Peyer's patch (tissue), 4 donors: ENCODE measurements at regions not wholly inside any gene's neighbourhood (a gene's known extent, or its start where the extent isn't known, plus 50 kb on each side); places are given as distances from the start of the nearest gene placed in this dataset.

Source experiments
- DNase-seq, 3 donors: peaks; one replicate each; pipeline ENCODE4 v3.0.0-alpha.2; 2017 to 2019
- H3K27ac ChIP-seq, 4 donors: fragments of 200-600 bp; sonication (generic); one replicate each; pipeline ENCODE4 v1.5.1; 2016 to 2019
- H3K27me3 ChIP-seq, 2 donors: fragments of 200-600 bp; sonication (generic); one replicate each; pipeline ENCODE4 v1.5.1; 2019
- H3K36me3 ChIP-seq, 3 donors: fragments of 200-600 bp; sonication (generic); one replicate each; pipeline ENCODE4 v1.5.1; 2016 to 2019
- H3K4me1 ChIP-seq, 4 donors: fragments of 200-600 bp; sonication (generic); one replicate each; pipeline ENCODE4 v1.5.1; 2016 to 2019
- H3K4me3 ChIP-seq, 4 donors: fragments of 200-600 bp; sonication (generic); 1 replicate in 3 of 4; 2 replicates in 1 of 4; pipeline ENCODE4 v1.5.1; 2016 to 2019; ENCODE audit warnings: mild to moderate bottlenecking in 1 of 4
- H3K9me3 ChIP-seq, 4 donors: fragments of 200-600 bp; sonication (generic); one replicate each; pipeline ENCODE4 v1.5.1; 2016 to 2019; ENCODE audit warnings: mild to moderate bottlenecking in 1 of 4
- POLR2A ChIP-seq, 2 donors: fragments of 450-650 bp; IDR thresholded peaks; one replicate each; pipeline ENCODE4 v1.5.1; 2017; ENCODE audit warnings: antibody characterized with exemption in 2 of 2, mild to moderate bottlenecking in 2 of 2, moderate library complexity in 2 of 2
- TF ChIP-seq, protein P1 (sequence below), 6 experiments: fragments of 450-650 bp in 4 of 6; fragments of 200-600 bp in 2 of 6; sonication (generic) in 1 of 6; IDR thresholded peaks; one replicate each; pipeline ENCODE4 v1.5.1; 2017 to 2019; ENCODE audit warnings: antibody characterized with exemption in 6 of 6, mild to moderate bottlenecking in 3 of 6, moderate library complexity in 1 of 6

GRCh38 chr4:138558886-138559285, 316.7 kb upstream of the SLC7A11 start:
- TF ChIP-seq, protein P1, sequence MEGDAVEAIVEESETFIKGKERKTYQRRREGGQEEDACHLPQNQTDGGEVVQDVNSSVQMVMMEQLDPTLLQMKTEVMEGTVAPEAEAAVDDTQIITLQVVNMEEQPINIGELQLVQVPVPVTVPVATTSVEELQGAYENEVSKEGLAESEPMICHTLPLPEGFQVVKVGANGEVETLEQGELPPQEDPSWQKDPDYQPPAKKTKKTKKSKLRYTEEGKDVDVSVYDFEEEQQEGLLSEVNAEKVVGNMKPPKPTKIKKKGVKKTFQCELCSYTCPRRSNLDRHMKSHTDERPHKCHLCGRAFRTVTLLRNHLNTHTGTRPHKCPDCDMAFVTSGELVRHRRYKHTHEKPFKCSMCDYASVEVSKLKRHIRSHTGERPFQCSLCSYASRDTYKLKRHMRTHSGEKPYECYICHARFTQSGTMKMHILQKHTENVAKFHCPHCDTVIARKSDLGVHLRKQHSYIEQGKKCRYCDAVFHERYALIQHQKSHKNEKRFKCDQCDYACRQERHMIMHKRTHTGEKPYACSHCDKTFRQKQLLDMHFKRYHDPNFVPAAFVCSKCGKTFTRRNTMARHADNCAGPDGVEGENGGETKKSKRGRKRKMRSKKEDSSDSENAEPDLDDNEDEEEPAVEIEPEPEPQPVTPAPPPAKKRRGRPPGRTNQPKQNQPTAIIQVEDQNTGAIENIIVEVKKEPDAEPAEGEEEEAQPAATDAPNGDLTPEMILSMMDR (IDR thresholded peaks at IDR 0.05), result no peak
- no peak for TF ChIP-seq POLR2A (IDR thresholded peaks at IDR 0.05)
- Histone ChIP-seq H3K9me3 (no peaks in the 10 kb centered on the region), H3K4me3 (no peak overlapping the region), H3K36me3 (no peaks in the 10 kb centered on the region), H3K27me3 (no peaks in the 10 kb centered on the region), H3K4me1 (no peaks in the 10 kb centered on the region), H3K27ac (no peak overlapping the region)
- DNase-seq, result no peak

DNA sequence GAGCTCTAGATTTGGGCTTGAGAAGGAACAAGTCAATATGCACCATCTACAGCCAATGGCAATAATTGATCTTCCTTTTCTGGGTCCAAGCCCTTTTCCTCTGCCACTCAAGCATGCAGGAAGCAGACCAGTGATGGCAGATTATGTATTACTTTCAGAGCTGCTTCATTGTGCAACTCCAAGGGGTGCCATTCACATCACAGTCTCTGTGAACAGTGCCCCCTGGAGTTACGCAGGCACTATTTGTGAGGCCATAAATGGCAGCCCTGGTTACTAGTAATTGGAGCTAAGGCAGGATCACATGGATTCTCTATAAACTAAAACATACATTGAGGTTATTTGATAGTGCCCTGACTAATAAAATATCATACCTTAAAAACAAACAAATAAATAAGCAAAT, 313.4 kb upstream of the SLC7A11 start:
- Histone ChIP-seq H3K27me3 (no peaks in the 10 kb centered on the region), H3K9me3 (no peaks in the 10 kb centered on the region), H3K27ac (no peak overlapping the region), H3K4me3 (no peak overlapping the region), H3K4me1 (no peaks in the 10 kb centered on the region), H3K36me3 (no peaks in the 10 kb centered on the region)
- no peak for DNase-seq
- TF ChIP-seq, protein P1 (IDR thresholded peaks at IDR 0.05), result peak in 2 of 6 experiments; percentile 3 to 7
- no peak for TF ChIP-seq POLR2A (IDR thresholded peaks at IDR 0.05)

DNA sequence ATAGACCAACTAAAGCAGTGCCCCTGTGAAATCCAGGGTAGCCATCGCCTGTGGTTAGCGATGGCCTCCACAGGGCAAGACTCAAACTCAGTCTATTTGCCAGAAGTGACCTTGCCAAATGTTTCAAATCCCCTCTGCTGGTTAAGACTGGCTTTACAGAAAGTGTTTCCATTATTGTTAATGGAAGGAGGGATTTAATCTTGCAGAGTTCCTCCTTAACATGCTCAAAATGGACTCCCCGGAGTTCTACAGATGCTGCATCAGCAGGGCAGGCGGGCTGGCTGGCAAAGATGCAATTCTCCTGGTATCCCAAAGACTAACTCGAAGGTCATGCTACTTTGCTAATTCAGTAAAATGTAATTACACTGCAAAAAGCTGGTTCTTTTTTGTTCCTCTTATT, 313.0 kb upstream of the SLC7A11 start:
- H3K27me3 ChIP-seq, result no peaks in the 10 kb centered on the region
- no peak for TF ChIP-seq POLR2A (IDR thresholded peaks at IDR 0.05)
- TF ChIP-seq, protein P1 (IDR thresholded peaks at IDR 0.05), result no peak
- H3K9me3 ChIP-seq, result no peaks in the 10 kb centered on the region
- no peaks in the 10 kb centered on the region for H3K4me1 ChIP-seq
- H3K36me3 ChIP-seq, result no peaks in the 10 kb centered on the region
- no peak overlapping the region for H3K4me3 ChIP-seq
- no peak for DNase-seq
- H3K27ac ChIP-seq, result no peak overlapping the region

DNA sequence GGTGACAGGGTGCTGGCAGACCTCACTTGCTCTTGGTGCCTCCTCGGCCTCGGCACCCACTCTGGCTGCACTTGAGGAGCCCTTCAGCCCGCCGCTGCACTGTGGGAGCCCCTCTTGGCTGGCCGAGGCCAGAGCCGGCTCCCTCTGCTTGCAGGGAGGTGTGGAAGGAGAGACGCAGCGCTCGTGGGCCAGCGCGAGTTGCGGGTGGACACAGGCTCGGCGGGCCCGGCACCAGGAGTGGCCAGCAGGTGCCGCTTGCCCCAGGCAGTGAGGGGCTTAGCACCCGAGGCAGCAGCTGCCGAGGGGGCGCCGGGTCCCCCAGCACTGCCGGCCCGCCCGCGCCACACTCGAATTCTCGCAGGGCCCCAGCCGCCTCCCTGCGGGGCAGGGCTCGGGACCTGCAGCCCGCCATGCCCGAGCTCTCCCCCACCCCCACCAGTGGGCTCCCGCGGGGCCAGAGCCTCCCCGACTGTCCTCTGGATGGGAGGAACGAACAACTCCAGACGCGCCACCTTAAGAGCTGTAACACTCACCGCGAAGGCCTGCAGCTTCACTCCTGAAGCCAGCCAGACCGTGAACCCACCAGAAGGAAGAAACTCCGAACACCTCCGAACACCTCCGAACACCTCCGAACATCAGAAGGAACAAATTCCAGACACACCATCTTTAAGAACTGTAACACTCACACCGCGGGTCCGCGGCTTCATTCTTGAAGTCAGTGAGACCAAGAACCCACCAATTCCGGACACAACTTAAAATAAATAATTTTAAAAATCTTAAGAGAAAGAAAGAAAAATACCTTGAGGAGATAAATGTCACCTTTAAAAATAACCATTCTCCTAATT, 311.1 kb upstream of the SLC7A11 start:
- Histone ChIP-seq H3K27me3 (no peaks in the 10 kb centered on the region), H3K4me3 (no peak overlapping the region), H3K4me1 (no peaks in the 10 kb centered on the region), H3K36me3 (no peaks in the 10 kb centered on the region), H3K9me3 (no peaks in the 10 kb centered on the region), H3K27ac (no peak overlapping the region)
- DNase-seq, result no peak
- TF ChIP-seq, protein P1 (IDR thresholded peaks at IDR 0.05), result no peak
- no peak for TF ChIP-seq POLR2A (IDR thresholded peaks at IDR 0.05)

- Histone ChIP-seq H3K36me3 (no peaks in the 10 kb centered on the region), H3K27me3 (no peaks in the 10 kb centered on the region), H3K9me3 (no peaks in the 10 kb centered on the region), H3K4me1 (no peaks in the 10 kb centered on the region), H3K4me3 (no peak overlapping the region), H3K27ac (no peak overlapping the region)
- no peak for TF ChIP-seq POLR2A (IDR thresholded peaks at IDR 0.05)
- TF ChIP-seq, protein P1 (IDR thresholded peaks at IDR 0.05), result no peak
- DNase-seq, result no peak
These were observed 300.1 kb upstream of the SLC7A11 start for GRCh38 chr4:138542191-138542776.
